OCI-LY7 (cell line): ENCODE measurements at regions not wholly inside any gene's neighbourhood (a gene's known extent, or its start where the extent isn't known, plus 50 kb on each side); places are given as distances from the start of the nearest gene placed in this dataset.

Experiments
- BruUV-seq: library from RNA; stranded (reverse); fragments of 400-500 nt; replicated peaks from 2 replicates; lab custom pipeline; 2021; lab: Mats Ljungman, UMichigan
- CTCF ChIA-PET: fragments of 300-600 bp; sonication (Branson Sonifier 250); formaldehyde crosslinking; loops from one replicate; lab custom pipeline; 2022; ENCODE audit warnings: antibody characterized with exemption; ENCODE audit not compliant: unreplicated experiment; lab: Charles Lee
- POLR2A ChIA-PET: fragments of 300-600 bp; sonication (Branson Sonifier 250); formaldehyde crosslinking; loops from one replicate; lab custom pipeline; 2022; ENCODE audit warnings: antibody characterized with exemption; lab: Charles Lee
- DNase-seq: peaks from one replicate; pipeline ENCODE4 v3.0.0-alpha.2; 2015; ENCODE audit warnings: low spot score
- H2AFZ ChIP-seq: fragments of 200-600 bp; sonication (generic), shearing (Covaris generic); 2 replicates; pipeline ENCODE4 v1.6.1; 2014; ENCODE audit warnings: mild to moderate bottlenecking, antibody characterized with exemption, low read length, moderate library complexity
- H3K27ac ChIP-seq: fragments of 200-600 bp; sonication (generic); 2 replicates; pipeline ENCODE4 v1.5.1; 2014; ENCODE audit warnings: mixed run types, low read depth, mild to moderate bottlenecking, moderate library complexity, low read length, inconsistent platforms; ENCODE audit not compliant: poor library complexity, severe bottlenecking
- H3K36me3 ChIP-seq: fragments of 200-600 bp; sonication (generic); 2 replicates; pipeline ENCODE4 v1.6.1; 2014; ENCODE audit warnings: mild to moderate bottlenecking, antibody characterized with exemption, low read length, moderate library complexity, mixed read lengths; ENCODE audit not compliant: insufficient read depth
- H3K4me1 ChIP-seq: fragments of 200-600 bp; sonication (generic); 2 replicates; pipeline ENCODE4 v1.5.1; 2014; ENCODE audit warnings: mild to moderate bottlenecking, low read length; ENCODE audit not compliant: insufficient read depth, poor library complexity, severe bottlenecking
- H3K4me2 ChIP-seq: fragments of 200-600 bp; sonication (generic); 2 replicates; pipeline ENCODE4 v1.6.1; 2014; ENCODE audit warnings: mild to moderate bottlenecking, low read length
- H3K4me3 ChIP-seq: fragments of 200-600 bp; sonication (generic); 2 replicates; pipeline ENCODE4 v1.5.1; 2014; ENCODE audit warnings: mild to moderate bottlenecking, low read depth, low read length; ENCODE audit not compliant: poor library complexity, severe bottlenecking
- H3K79me2 ChIP-seq: fragments of 200-600 bp; sonication (generic); 2 replicates; pipeline ENCODE4 v1.6.1; 2016; ENCODE audit warnings: low read depth, mild to moderate bottlenecking, low read length, moderate library complexity, mixed read lengths; ENCODE audit not compliant: insufficient read depth
- H3K9me2 ChIP-seq: fragments of 200-600 bp; sonication (generic); 2 replicates; pipeline ENCODE4 v1.6.1; 2016; ENCODE audit warnings: mild to moderate bottlenecking, low read length, mixed read lengths; ENCODE audit not compliant: insufficient read depth
- H3K9me3 ChIP-seq: fragments of 200-600 bp; sonication (generic); 2 replicates; pipeline ENCODE4 v1.6.1; 2014; ENCODE audit warnings: mild to moderate bottlenecking, mixed run types, low read length, mixed read lengths
- H4K20me1 ChIP-seq: fragments of 200-600 bp; sonication (generic); 2 replicates; pipeline ENCODE4 v1.6.1; 2014; ENCODE audit warnings: mild to moderate bottlenecking, antibody characterized with exemption, low read length, moderate library complexity, mixed read lengths; ENCODE audit not compliant: insufficient read depth
- CTCF ChIP-seq: fragments of 200-600 bp; sonication (generic); conservative IDR thresholded peaks from 2 replicates; pipeline ENCODE4 v1.5.1; 2014; ENCODE audit warnings: mild to moderate bottlenecking, antibody characterized with exemption, low read length, moderate library complexity, mixed read lengths
- EZH2phosphoT487 ChIP-seq: fragments of 200-600 bp; sonication (generic); IDR thresholded peaks from 2 replicates; pipeline ENCODE4 v1.6.1; 2018; ENCODE audit warnings: low read depth, borderline replicate concordance, mild to moderate bottlenecking, mixed run types, antibody characterized with exemption, low read length, moderate library complexity, mixed read lengths
- intact Hi-C: fragments of 100-400 bp; cut with micrococcal nuclease; formaldehyde crosslinking; loops from one replicate; pipeline ENCODE4 v1.10.0; 2022; ENCODE audit not compliant: unreplicated experiment

- BruUV-seq: no TSS peak
- CTCF ChIA-PET: no interaction called here
- POLR2A ChIA-PET: interaction anchor here (0.6 kb wide), 1 partner anchor 711 kb away, joined by 3 read pairs; no protein-coding TSS in a partner anchor
These were observed 86.7 kb upstream of the SYNDIG1 start for GRCh38 chr20:24382743-24383142.

GRCh38 chr20:24382331-24382730 lies 87.1 kb upstream of the SYNDIG1 start:
- intact Hi-C loops: no loop called here
- CTCF ChIA-PET: no interaction called here
- H3K36me3 ChIP-seq: no peaks in the 10 kb centered on the region

More at GRCh38 chr20:24382743-24383142, 86.7 kb upstream of the SYNDIG1 start:
- H3K79me2 ChIP-seq: no peaks in the 10 kb centered on the region
- H2AFZ ChIP-seq: no peak overlapping the region
- H3K36me3 ChIP-seq: no peaks in the 10 kb centered on the region
- H4K20me1 ChIP-seq: no peaks in the 10 kb centered on the region
- no peaks in the 10 kb centered on the region for H3K9me2 ChIP-seq
- no peak overlapping the region for H3K4me3 ChIP-seq
- H3K4me2 ChIP-seq: no peak overlapping the region
- TF ChIP-seq CTCF: no peak
- no peak for TF ChIP-seq EZH2phosphoT487
- H3K4me1 ChIP-seq: no peaks in the 10 kb centered on the region
- no peak overlapping the region for H3K27ac ChIP-seq
- no peaks in the 10 kb centered on the region for H3K9me3 ChIP-seq
- DNase-seq: no peak
- intact Hi-C loops: no loop called here

More at GRCh38 chr20:24382331-24382730, 87.1 kb upstream of the SYNDIG1 start:
- DNase-seq: no peak
- Histone ChIP-seq H3K79me2 (no peaks in the 10 kb centered on the region), H3K4me1 (no peaks in the 10 kb centered on the region), H4K20me1 (no peaks in the 10 kb centered on the region), H2AFZ (no peak overlapping the region), H3K4me3 (no peak overlapping the region), H3K4me2 (no peak overlapping the region), H3K9me2 (no peaks in the 10 kb centered on the region), H3K27ac (no peak overlapping the region), H3K9me3 (no peaks in the 10 kb centered on the region)
- TF ChIP-seq CTCF (no peak), EZH2phosphoT487 (no peak)
- no TSS peak for BruUV-seq
- POLR2A ChIA-PET: no interaction called here
